ENCODE measurements at regions not wholly inside any gene's neighbourhood (a gene's known extent, or its start where the extent isn't known, plus 50 kb on each side); places are given as distances from the start of the nearest gene placed in this dataset.
"Not testable (repeated sequence)": the region's sequence is repeated elsewhere in the genome, so short reads cannot be mapped to it uniquely, and the experiment has no call there.

- no peak for DNase-seq (ENCODE audit: low spot score)
These were observed 113.5 kb upstream of the SATB1 start for GRCh38 chr3:18538463-18539230.

GRCh38 chr3:18533039-18533438 lies 107.9 kb upstream of the SATB1 start:
- DNase-seq (ENCODE audit: low spot score): peak; percentile 41

- DNase-seq (ENCODE audit: low spot score): peak; percentile 36
These were observed 106.5 kb upstream of the SATB1 start for GRCh38 chr3:18531662-18532061.

- DNase-seq (ENCODE audit: low spot score): no peak
These were observed 104.5 kb upstream of the SATB1 start for GRCh38 chr3:18529631-18530030.

- peak; percentile 37 for DNase-seq (ENCODE audit: low spot score)
These were observed 102.6 kb upstream of the SATB1 start for GRCh38 chr3:18527691-18528090.

- DNase-seq (ENCODE audit: low spot score): no peak
These were observed 101.5 kb upstream of the SATB1 start for GRCh38 chr3:18526667-18527066.

GRCh38 chr3:18516170-18516569 lies 91.0 kb upstream of the SATB1 start:
- DNase-seq (ENCODE audit: low spot score): not testable (repeated sequence)

- no peak for DNase-seq (ENCODE audit: low spot score)
These were observed 88.0 kb upstream of the SATB1 start for GRCh38 chr3:18513091-18513490.

- no peak for DNase-seq (ENCODE audit: low spot score)
These were observed 86.9 kb upstream of the SATB1 start for GRCh38 chr3:18512007-18512406.

- no peak for DNase-seq (ENCODE audit: low spot score)
These were observed 85.8 kb upstream of the SATB1 start for GRCh38 chr3:18510947-18511346.

GRCh38 chr3:18507333-18507732 lies 82.2 kb upstream of the SATB1 start:
- DNase-seq (ENCODE audit: low spot score): no peak

- DNase-seq (ENCODE audit: low spot score): no peak
These were observed 79.9 kb upstream of the SATB1 start for GRCh38 chr3:18505056-18505455.

- DNase-seq (ENCODE audit: low spot score): no peak
These were observed 76.7 kb upstream of the SATB1 start for GRCh38 chr3:18501679-18502343.

- no peak for DNase-seq (ENCODE audit: low spot score)
These were observed 75.2 kb upstream of the SATB1 start for GRCh38 chr3:18500322-18500721.

- DNase-seq (ENCODE audit: low spot score): peak; percentile 80
These were observed 74.2 kb upstream of the SATB1 start for GRCh38 chr3:18499301-18499700.

GRCh38 chr3:18494251-18494650 lies 69.1 kb upstream of the SATB1 start:
- DNase-seq (ENCODE audit: low spot score): no peak

- DNase-seq (ENCODE audit: low spot score): no peak
These were observed 64.8 kb upstream of the SATB1 start for GRCh38 chr3:18489939-18490338.

- no peak for DNase-seq (ENCODE audit: low spot score)
These were observed 58.1 kb upstream of the SATB1 start for GRCh38 chr3:18483226-18483625.

- DNase-seq (ENCODE audit: low spot score): no peak
These were observed 56.9 kb upstream of the SATB1 start for GRCh38 chr3:18481946-18482548.

GRCh38 chr3:18477620-18478019 lies 52.5 kb upstream of the SATB1 start:
- DNase-seq (ENCODE audit: low spot score): no peak
